Right lobe of liver (tissue), 6 donors: ENCODE measurements at regions not wholly inside any gene's neighbourhood (a gene's known extent, or its start where the extent isn't known, plus 50 kb on each side); places are given as distances from the start of the nearest gene placed in this dataset.
"Not testable (repeated sequence)": the region's sequence is repeated elsewhere in the genome, so short reads cannot be mapped to it uniquely, and the experiment has no call there.

Experiments used
- ATAC-seq, 4 donors: fragments of 200-7000 bp; cut with Tn5 transposase; one replicate each; pipeline ENCODE4 v1.9.1; 2020; ENCODE audit warnings: mild to moderate bottlenecking in 4 of 4, moderate library complexity in 4 of 4
- DNase-seq, 3 donors: peaks; one replicate each; pipeline ENCODE4 v3.0.0-alpha.2; 2020
- H3K27ac ChIP-seq, 3 donors: fragments of 200-600 bp; one replicate each; pipeline ENCODE4 v1.8.0; 2022
- H3K27me3 ChIP-seq, 2 donors: fragments of 200-600 bp; one replicate each; pipeline ENCODE4 v1.8.0; 2022
- H3K36me3 ChIP-seq, 4 donors: fragments of 200-600 bp; sonication (generic) in 1 of 4; one replicate each; pipeline versions ENCODE4 v1.5.1 to v1.8.0; 2017 to 2022; ENCODE audit warnings: control low read depth in 1 of 4
- H3K4me1 ChIP-seq, 4 donors: fragments of 200-600 bp; sonication (generic) in 1 of 4; one replicate each; pipeline versions ENCODE4 v1.5.1 to v1.8.0; 2017 to 2022; ENCODE audit warnings: control low read depth in 1 of 4
- H3K4me3 ChIP-seq, 3 donors: fragments of 200-600 bp; one replicate each; pipeline ENCODE4 v1.8.0; 2022
- H3K9me3 ChIP-seq, 4 donors: fragments of 200-600 bp; sonication (generic) in 1 of 4; one replicate each; pipeline versions ENCODE4 v1.5.1 to v1.8.0; 2017 to 2022; ENCODE audit warnings: control low read depth in 1 of 4
- WGBS: methylation state at CpG from one replicate; pipeline ENCODE4 v1.1.6; 2018; ENCODE audit warnings: low coverage, low lambda C conversion rate; ENCODE audit not compliant: insufficient coverage; ENCODE audit errors: missing lambda C conversion rate; 5-methylcytosine and 5-hydroxymethylcytosine counted together
- intact Hi-C, 2 donors: fragments of 100-400 bp; cut with DNase I; formaldehyde crosslinking; loops; one replicate each; pipeline versions ENCODE4 v1.11.2 to v1.14.1; 2022
- TF ChIP-seq, protein P1 (sequence below), 4 donors: fragments of 200-600 bp in 3 of 4; fragments of 450-650 bp in 1 of 4; IDR thresholded peaks; one replicate each; pipeline versions ENCODE4 v1.5.1 to v1.8.0; 2016 to 2022; ENCODE audit warnings: antibody characterized with exemption in 4 of 4, mild to moderate bottlenecking in 2 of 4
- donor health status: DM: no; HTN: yes; CAD: no.
- donor health status: DM: no; HTN: no; CAD: no.
- donor health status: DM: no; HTN: no; CAD: no.
- donor health status: DM: no; HTN: yes; CAD: no.
- donor health status: DM: no; HTN: yes; CAD: no.

DNA sequence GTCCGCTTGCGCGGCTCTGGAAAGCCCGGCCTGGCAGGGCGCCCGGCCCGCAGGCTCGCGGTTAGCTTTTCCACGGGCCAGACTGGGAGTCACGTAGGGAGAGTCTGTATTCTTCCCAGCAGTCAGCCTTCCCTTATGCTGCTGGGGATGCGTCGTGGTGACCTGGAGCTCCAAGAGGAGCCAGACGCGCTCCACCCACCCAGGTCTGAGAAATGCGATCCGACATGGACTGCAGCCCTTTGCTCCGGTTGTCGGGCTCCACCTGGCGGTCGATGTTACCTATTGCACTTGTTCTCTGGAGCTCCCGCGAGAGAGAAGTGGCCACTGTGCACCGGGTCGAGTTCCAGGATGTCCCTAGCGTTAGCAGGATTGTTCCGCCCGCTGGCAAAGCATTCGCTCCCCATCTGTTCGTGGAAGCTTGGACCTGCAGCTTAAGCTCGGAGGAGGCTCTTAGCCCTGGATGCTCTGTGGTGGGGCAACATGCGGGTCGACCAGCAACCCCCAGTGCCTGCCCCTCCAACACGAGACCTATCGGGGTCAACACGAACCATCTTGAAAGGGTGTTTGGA is 367.4 kb downstream of the SPATA31A6 start:
- H3K9me3 ChIP-seq, intact Hi-C loops, H3K27ac ChIP-seq, H3K36me3 ChIP-seq, H3K27me3 ChIP-seq, H3K4me3 ChIP-seq, H3K4me1 ChIP-seq: not testable (repeated sequence)
- DNase-seq (peak in 2 of 3 donors; percentile 7 to 25), ATAC-seq (peak; percentile 89 to 95 (median 92))
- TF ChIP-seq, protein P1, sequence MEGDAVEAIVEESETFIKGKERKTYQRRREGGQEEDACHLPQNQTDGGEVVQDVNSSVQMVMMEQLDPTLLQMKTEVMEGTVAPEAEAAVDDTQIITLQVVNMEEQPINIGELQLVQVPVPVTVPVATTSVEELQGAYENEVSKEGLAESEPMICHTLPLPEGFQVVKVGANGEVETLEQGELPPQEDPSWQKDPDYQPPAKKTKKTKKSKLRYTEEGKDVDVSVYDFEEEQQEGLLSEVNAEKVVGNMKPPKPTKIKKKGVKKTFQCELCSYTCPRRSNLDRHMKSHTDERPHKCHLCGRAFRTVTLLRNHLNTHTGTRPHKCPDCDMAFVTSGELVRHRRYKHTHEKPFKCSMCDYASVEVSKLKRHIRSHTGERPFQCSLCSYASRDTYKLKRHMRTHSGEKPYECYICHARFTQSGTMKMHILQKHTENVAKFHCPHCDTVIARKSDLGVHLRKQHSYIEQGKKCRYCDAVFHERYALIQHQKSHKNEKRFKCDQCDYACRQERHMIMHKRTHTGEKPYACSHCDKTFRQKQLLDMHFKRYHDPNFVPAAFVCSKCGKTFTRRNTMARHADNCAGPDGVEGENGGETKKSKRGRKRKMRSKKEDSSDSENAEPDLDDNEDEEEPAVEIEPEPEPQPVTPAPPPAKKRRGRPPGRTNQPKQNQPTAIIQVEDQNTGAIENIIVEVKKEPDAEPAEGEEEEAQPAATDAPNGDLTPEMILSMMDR (IDR thresholded peaks at IDR 0.05), result peak in 3 of 4 donors; percentile 8 to 37 (median 32)
- WGBS, result 3% methylated on average over 7 of the region's 36 CpGs

DNA sequence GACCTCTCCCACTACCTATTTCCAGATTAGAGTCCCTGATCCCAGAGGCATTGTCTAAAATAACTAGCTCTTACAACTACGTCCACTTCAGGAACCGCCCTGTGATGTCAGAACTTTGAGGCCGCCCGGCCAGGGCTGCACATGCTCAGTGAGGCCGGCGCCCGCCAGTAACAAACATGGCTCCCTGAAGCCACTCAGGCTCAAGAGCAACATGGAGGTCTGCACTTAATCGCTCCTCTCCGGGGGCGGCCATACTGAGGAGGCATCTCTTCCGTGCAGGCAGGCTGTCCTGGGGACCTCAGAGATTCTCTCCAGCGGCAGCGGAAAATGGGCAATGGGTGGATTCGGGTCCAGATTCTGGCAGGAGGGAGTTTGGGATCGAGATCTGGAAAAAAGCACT is 385.1 kb downstream of the SPATA31A6 start:
- ATAC-seq, H3K27ac ChIP-seq, intact Hi-C loops, H3K4me1 ChIP-seq, H3K4me3 ChIP-seq, H3K9me3 ChIP-seq, H3K36me3 ChIP-seq, H3K27me3 ChIP-seq: not testable (repeated sequence)
- WGBS, result no CpG with 5 or more reads among the region's 15 CpGs
- peak in 1 of 3 donors; percentile 60 for DNase-seq

DNA sequence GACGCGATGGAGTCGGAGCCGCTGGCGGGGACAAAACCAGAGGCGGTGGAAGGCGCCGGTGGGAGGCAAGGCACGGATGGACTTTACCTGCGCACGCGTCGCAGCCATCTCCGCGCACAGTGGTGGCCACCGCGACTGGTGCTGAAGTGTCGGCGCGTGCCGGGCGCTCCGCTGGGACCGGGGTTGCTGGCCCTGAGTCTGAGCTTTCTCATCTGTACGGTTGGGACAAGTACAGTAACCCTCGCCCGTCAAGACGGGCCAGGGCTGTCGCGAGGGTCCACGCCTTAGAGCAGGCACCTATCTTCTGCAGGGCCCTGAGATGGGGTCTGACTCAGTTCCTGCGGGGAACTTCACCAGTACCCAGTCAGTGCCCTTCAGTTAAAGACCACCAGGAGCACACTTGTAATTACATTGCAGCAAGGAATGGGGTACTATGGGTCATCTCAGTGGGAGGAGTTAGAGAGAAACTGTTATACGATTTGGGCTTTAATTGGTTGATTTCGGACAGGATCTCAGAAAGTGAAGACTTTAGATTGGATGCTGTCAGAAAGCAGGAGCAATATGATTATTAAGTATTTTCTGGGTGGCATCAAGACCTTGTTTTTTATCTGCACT is 385.6 kb downstream of the SPATA31A6 start:
- H3K9me3 ChIP-seq, result not testable (repeated sequence)
- WGBS, result no CpG with 5 or more reads among the region's 34 CpGs
- peak in 2 of 3 donors; percentile 0 to 26 for DNase-seq

DNA sequence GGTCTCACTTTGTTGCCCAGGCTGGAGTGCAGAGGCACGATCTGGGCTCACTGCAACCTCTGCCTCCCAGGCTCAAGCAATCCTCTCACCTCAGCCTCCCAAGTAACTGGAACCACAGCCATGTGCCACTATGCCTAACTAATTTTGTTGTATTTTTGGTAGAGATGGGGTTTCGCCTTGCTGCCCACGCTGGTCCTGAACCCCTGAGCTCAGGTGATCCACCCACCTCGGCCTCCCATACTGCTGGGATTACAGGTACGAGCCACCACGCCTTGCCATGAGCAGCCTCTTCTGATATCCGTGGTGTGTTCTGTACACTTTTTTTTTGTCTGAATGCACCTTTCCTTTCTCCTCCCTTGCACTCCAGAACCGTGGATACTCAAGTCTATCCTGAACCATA is 394.4 kb downstream of the SPATA31A6 start:
- H3K9me3 ChIP-seq, H3K27me3 ChIP-seq, intact Hi-C loops, H3K36me3 ChIP-seq, ATAC-seq, H3K4me3 ChIP-seq, H3K27ac ChIP-seq, DNase-seq, H3K4me1 ChIP-seq: not testable (repeated sequence)
- 43% methylated on average over 5 of the region's 8 CpGs for WGBS

More for the DNA sequence above, 385.6 kb downstream of the SPATA31A6 start:
- H3K27ac ChIP-seq, H3K4me1 ChIP-seq, intact Hi-C loops, H3K27me3 ChIP-seq, H3K36me3 ChIP-seq: not testable (repeated sequence)
- peak overlapping the region in 1 of 3 donors; percentile 32 for H3K4me3 ChIP-seq
- peak in 1 of 4 donors; percentile 56 for ATAC-seq
